Keratinocyte (primary cell): ENCODE measurements at regions not wholly inside any gene's neighbourhood (a gene's known extent, or its start where the extent isn't known, plus 50 kb on each side); places are given as distances from the start of the nearest gene placed in this dataset.

ENCODE experiments used
- EZH2 ChIP-seq: IDR thresholded peaks from one replicate; pipeline ENCODE4 v1.6.1; 2012; ENCODE audit warnings: inconsistent platforms, mild to moderate bottlenecking, low read length, moderate library complexity
- TF ChIP-seq, protein P1 (sequence below), 3 experiments: IDR thresholded peaks in 1 of 3; conservative IDR thresholded peaks in 1 of 3; optimal IDR thresholded peaks in 1 of 3; 2 replicates in 2 of 3; 3 replicates in 1 of 3; pipeline versions ENCODE3 to v1.5.1; 2011; ENCODE audit warnings: low read length in 3 of 3, mild to moderate bottlenecking in 3 of 3, moderate library complexity in 2 of 3, control low read depth in 1 of 3, inconsistent platforms in 1 of 3; ENCODE audit not compliant: insufficient read depth in 2 of 3; ENCODE audit errors: extremely low read depth in 1 of 3

DNA sequence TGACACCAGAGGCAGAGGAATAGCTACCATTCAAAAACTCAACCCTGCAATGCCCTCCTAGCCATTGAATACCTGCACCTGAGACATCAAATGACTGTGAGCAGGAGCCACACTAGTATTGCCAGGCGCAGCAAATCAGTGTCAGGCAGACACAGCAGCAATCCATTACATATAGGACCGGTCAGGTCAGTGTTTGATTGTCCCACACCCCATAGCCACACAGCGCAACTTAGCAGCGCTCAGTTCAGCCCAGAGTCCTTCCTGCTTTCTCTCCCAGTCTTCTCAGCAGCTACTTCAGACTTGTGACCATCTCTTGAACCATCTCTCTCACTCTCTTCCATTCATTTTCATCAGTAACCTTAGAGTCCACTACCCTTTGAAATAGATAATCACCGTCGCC, 181.6 kb upstream of the GPR12 start:
- TF ChIP-seq, protein P1, sequence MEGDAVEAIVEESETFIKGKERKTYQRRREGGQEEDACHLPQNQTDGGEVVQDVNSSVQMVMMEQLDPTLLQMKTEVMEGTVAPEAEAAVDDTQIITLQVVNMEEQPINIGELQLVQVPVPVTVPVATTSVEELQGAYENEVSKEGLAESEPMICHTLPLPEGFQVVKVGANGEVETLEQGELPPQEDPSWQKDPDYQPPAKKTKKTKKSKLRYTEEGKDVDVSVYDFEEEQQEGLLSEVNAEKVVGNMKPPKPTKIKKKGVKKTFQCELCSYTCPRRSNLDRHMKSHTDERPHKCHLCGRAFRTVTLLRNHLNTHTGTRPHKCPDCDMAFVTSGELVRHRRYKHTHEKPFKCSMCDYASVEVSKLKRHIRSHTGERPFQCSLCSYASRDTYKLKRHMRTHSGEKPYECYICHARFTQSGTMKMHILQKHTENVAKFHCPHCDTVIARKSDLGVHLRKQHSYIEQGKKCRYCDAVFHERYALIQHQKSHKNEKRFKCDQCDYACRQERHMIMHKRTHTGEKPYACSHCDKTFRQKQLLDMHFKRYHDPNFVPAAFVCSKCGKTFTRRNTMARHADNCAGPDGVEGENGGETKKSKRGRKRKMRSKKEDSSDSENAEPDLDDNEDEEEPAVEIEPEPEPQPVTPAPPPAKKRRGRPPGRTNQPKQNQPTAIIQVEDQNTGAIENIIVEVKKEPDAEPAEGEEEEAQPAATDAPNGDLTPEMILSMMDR (optimal IDR thresholded peaks at IDR 0.05 in 1 of 3, IDR thresholded peaks at IDR 0.05 in 1 of 3, conservative IDR thresholded peaks at IDR 0.05 in 1 of 3; ENCODE audit: extremely low read depth in 1 of 3, insufficient read depth in 2 of 3, low read length in 3 of 3), result no peak
- no peak for TF ChIP-seq EZH2
